K562 (cell line): ENCODE measurements at regions not wholly inside any gene's neighbourhood (a gene's known extent, or its start where the extent isn't known, plus 50 kb on each side); places are given as distances from the start of the nearest gene placed in this dataset.

ENCODE experiments used
- TF ChIP-seq, protein P1 (sequence below): fragments of 200-600 bp; sonication (generic); IDR thresholded peaks from one replicate; pipeline ENCODE4 v1.6.1; 2012; ENCODE audit warnings: mild to moderate bottlenecking, low read depth, low read length, inconsistent platforms
- TF ChIP-seq, protein P2 (sequence below): fragments of 250-450 bp; sonication (Bioruptor Pico); IDR thresholded peaks from 2 replicates; pipeline ENCODE4 v1.8.0; 2022; ENCODE audit warnings: moderate library complexity, mild to moderate bottlenecking, inconsistent platforms

DNA sequence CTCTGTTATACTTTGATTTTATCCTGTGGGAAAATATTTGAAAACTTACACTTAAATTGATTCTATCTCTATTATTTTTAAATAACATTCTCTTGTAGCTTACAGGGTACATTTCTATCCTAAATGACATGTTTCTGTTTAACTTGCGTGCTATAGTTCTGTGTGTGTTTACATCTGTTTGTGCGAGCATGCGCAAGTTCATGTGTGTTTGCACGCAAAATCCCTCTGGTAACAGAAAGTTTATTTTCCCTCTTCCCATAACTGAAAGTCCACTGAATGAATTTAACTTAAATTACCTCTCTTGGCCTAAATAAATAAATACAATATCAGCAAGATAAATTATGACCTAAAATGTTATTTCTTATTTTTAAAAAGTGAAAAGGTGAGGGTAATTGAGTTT, 117.3 kb upstream of the NEO1 start (continued):
- TF ChIP-seq, protein P1, sequence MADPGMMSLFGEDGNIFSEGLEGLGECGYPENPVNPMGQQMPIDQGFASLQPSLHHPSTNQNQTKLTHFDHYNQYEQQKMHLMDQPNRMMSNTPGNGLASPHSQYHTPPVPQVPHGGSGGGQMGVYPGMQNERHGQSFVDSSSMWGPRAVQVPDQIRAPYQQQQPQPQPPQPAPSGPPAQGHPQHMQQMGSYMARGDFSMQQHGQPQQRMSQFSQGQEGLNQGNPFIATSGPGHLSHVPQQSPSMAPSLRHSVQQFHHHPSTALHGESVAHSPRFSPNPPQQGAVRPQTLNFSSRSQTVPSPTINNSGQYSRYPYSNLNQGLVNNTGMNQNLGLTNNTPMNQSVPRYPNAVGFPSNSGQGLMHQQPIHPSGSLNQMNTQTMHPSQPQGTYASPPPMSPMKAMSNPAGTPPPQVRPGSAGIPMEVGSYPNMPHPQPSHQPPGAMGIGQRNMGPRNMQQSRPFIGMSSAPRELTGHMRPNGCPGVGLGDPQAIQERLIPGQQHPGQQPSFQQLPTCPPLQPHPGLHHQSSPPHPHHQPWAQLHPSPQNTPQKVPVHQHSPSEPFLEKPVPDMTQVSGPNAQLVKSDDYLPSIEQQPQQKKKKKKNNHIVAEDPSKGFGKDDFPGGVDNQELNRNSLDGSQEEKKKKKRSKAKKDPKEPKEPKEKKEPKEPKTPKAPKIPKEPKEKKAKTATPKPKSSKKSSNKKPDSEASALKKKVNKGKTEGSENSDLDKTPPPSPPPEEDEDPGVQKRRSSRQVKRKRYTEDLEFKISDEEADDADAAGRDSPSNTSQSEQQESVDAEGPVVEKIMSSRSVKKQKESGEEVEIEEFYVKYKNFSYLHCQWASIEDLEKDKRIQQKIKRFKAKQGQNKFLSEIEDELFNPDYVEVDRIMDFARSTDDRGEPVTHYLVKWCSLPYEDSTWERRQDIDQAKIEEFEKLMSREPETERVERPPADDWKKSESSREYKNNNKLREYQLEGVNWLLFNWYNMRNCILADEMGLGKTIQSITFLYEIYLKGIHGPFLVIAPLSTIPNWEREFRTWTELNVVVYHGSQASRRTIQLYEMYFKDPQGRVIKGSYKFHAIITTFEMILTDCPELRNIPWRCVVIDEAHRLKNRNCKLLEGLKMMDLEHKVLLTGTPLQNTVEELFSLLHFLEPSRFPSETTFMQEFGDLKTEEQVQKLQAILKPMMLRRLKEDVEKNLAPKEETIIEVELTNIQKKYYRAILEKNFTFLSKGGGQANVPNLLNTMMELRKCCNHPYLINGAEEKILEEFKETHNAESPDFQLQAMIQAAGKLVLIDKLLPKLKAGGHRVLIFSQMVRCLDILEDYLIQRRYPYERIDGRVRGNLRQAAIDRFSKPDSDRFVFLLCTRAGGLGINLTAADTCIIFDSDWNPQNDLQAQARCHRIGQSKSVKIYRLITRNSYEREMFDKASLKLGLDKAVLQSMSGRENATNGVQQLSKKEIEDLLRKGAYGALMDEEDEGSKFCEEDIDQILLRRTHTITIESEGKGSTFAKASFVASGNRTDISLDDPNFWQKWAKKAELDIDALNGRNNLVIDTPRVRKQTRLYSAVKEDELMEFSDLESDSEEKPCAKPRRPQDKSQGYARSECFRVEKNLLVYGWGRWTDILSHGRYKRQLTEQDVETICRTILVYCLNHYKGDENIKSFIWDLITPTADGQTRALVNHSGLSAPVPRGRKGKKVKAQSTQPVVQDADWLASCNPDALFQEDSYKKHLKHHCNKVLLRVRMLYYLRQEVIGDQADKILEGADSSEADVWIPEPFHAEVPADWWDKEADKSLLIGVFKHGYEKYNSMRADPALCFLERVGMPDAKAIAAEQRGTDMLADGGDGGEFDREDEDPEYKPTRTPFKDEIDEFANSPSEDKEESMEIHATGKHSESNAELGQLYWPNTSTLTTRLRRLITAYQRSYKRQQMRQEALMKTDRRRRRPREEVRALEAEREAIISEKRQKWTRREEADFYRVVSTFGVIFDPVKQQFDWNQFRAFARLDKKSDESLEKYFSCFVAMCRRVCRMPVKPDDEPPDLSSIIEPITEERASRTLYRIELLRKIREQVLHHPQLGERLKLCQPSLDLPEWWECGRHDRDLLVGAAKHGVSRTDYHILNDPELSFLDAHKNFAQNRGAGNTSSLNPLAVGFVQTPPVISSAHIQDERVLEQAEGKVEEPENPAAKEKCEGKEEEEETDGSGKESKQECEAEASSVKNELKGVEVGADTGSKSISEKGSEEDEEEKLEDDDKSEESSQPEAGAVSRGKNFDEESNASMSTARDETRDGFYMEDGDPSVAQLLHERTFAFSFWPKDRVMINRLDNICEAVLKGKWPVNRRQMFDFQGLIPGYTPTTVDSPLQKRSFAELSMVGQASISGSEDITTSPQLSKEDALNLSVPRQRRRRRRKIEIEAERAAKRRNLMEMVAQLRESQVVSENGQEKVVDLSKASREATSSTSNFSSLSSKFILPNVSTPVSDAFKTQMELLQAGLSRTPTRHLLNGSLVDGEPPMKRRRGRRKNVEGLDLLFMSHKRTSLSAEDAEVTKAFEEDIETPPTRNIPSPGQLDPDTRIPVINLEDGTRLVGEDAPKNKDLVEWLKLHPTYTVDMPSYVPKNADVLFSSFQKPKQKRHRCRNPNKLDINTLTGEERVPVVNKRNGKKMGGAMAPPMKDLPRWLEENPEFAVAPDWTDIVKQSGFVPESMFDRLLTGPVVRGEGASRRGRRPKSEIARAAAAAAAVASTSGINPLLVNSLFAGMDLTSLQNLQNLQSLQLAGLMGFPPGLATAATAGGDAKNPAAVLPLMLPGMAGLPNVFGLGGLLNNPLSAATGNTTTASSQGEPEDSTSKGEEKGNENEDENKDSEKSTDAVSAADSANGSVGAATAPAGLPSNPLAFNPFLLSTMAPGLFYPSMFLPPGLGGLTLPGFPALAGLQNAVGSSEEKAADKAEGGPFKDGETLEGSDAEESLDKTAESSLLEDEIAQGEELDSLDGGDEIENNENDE: no peak
- TF ChIP-seq, protein P2, sequence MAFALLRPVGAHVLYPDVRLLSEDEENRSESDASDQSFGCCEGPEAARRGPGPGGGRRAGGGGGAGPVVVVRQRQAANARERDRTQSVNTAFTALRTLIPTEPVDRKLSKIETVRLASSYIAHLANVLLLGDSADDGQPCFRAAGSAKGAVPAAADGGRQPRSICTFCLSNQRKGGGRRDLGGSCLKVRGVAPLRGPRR (CRISPR knock-in tag): no peak
